Activated CD8-positive, alpha-beta memory T cell treated with anti-CD3 and anti-CD28 coated beads for 36 hours (primary cell): ENCODE measurements at regions not wholly inside any gene's neighbourhood (a gene's known extent, or its start where the extent isn't known, plus 50 kb on each side); places are given as distances from the start of the nearest gene placed in this dataset.

ENCODE experiments used
- CTCF ChIA-PET: fragments of 350-600 bp; sonication (Branson Sonifier 250); formaldehyde crosslinking; loops from one replicate; lab custom pipeline; 2021; ENCODE audit warnings: antibody characterized with exemption; lab: Charles Lee
- POLR2A ChIA-PET: fragments of 350-600 bp; sonication (Branson Sonifier 250); formaldehyde crosslinking; loops from one replicate; lab custom pipeline; 2021; ENCODE audit warnings: antibody characterized with exemption; lab: Charles Lee

- POLR2A ChIA-PET = no interaction called here
Observed at GRCh38 chr3:63768386-63768785, 50.7 kb upstream of the C3orf49 start.

GRCh38 chr3:63768888-63769287 is 50.2 kb upstream of the C3orf49 start:
- ChIA-PET CTCF (no interaction called here), POLR2A (no interaction called here)

More at GRCh38 chr3:63768386-63768785, 50.7 kb upstream of the C3orf49 start:
- CTCF ChIA-PET = no interaction called here
